H7 (cell line): ENCODE measurements at regions not wholly inside any gene's neighbourhood (a gene's known extent, or its start where the extent isn't known, plus 50 kb on each side); places are given as distances from the start of the nearest gene placed in this dataset.
A peak's percentile ranks its signal among the peaks of the same experiment; 100 is the strongest.

Source experiments
- DNase-seq: peaks from one replicate; pipeline ENCODE4 v3.0.0; 2012
- H3K27me3 ChIP-seq: 2 replicates; pipeline ENCODE4 v1.6.0; 2011; ENCODE audit warnings: mild to moderate bottlenecking, low read length; ENCODE audit not compliant: control insufficient read depth, insufficient read depth
- H3K36me3 ChIP-seq: replicated peaks from 2 replicates; pipeline ENCODE4 v1.5.1; 2011; ENCODE audit warnings: low read length; ENCODE audit not compliant: control insufficient read depth, insufficient read depth
- H3K4me3 ChIP-seq: 2 replicates; pipeline ENCODE4 v1.5.1; 2011; ENCODE audit warnings: low read depth, mild to moderate bottlenecking, control low read depth, low read length, moderate library complexity; ENCODE audit not compliant: insufficient read depth

GRCh38 chr1:232878086-232878485, 72.3 kb upstream of the NTPCR start:
- no peaks in the 10 kb centered on the region; the same call in 1 of the 2 replicates for H3K27me3 ChIP-seq
- no peaks in the 10 kb centered on the region for H3K36me3 ChIP-seq
- no peak for DNase-seq
- no peak overlapping the region for H3K4me3 ChIP-seq

- Histone ChIP-seq H3K36me3 (no peaks in the 10 kb centered on the region), H3K27me3 (no peaks in the 10 kb centered on the region), H3K4me3 (no peak overlapping the region)
- DNase-seq = peak; percentile 73
Observed at GRCh38 chr1:232880354-232880753, 70.1 kb upstream of the NTPCR start.

- no peak for DNase-seq
- Histone ChIP-seq H3K36me3 (no peaks in the 10 kb centered on the region), H3K4me3 (no peak overlapping the region), H3K27me3 (no peaks in the 10 kb centered on the region)
Observed at GRCh38 chr1:232883992-232884661, 66.3 kb upstream of the NTPCR start.

GRCh38 chr1:232886271-232886670, 64.1 kb upstream of the NTPCR start:
- no peak for DNase-seq
- Histone ChIP-seq H3K36me3 (no peaks in the 10 kb centered on the region), H3K4me3 (no peak overlapping the region), H3K27me3 (no peaks in the 10 kb centered on the region)

GRCh38 chr1:232890340-232890943, 60.0 kb upstream of the NTPCR start:
- DNase-seq = no peak
- H3K27me3 ChIP-seq = no peaks in the 10 kb centered on the region
- H3K4me3 ChIP-seq = no peak overlapping the region
- H3K36me3 ChIP-seq = no peaks in the 10 kb centered on the region

GRCh38 chr1:232891071-232891470, 59.3 kb upstream of the NTPCR start:
- no peaks in the 10 kb centered on the region for H3K36me3 ChIP-seq
- DNase-seq = no peak
- no peak overlapping the region for H3K4me3 ChIP-seq
- H3K27me3 ChIP-seq = no peaks in the 10 kb centered on the region

GRCh38 chr1:232891656-232892317, 58.6 kb upstream of the NTPCR start:
- DNase-seq = no peak
- Histone ChIP-seq H3K27me3 (no peaks in the 10 kb centered on the region), H3K4me3 (no peak overlapping the region), H3K36me3 (no peaks in the 10 kb centered on the region)

GRCh38 chr1:232893481-232894313, 56.7 kb upstream of the NTPCR start:
- H3K27me3 ChIP-seq = no peaks in the 10 kb centered on the region
- H3K4me3 ChIP-seq = no peak overlapping the region
- no peaks in the 10 kb centered on the region for H3K36me3 ChIP-seq
- DNase-seq = no peak

GRCh38 chr1:232894436-232894835, 56.0 kb upstream of the NTPCR start:
- Histone ChIP-seq H3K27me3 (no peaks in the 10 kb centered on the region; the same call in 1 of the 2 replicates), H3K4me3 (no peak overlapping the region), H3K36me3 (no peaks in the 10 kb centered on the region)
- no peak for DNase-seq

GRCh38 chr1:232897949-232898465, 52.4 kb upstream of the NTPCR start:
- H3K27me3 ChIP-seq = no peaks in the 10 kb centered on the region; the same call in 1 of the 2 replicates
- H3K36me3 ChIP-seq = no peaks in the 10 kb centered on the region
- H3K4me3 ChIP-seq = no peak overlapping the region
- no peak for DNase-seq

- H3K4me3 ChIP-seq = no peak overlapping the region
- no peaks in the 10 kb centered on the region; the same call in 1 of the 2 replicates for H3K27me3 ChIP-seq
- DNase-seq = no peak
- no peaks in the 10 kb centered on the region for H3K36me3 ChIP-seq
Observed at GRCh38 chr1:232899268-232899667, 51.1 kb upstream of the NTPCR start.

GRCh38 chr1:232899839-232900238, 50.6 kb upstream of the NTPCR start:
- no peaks in the 10 kb centered on the region for H3K36me3 ChIP-seq
- no peak overlapping the region for H3K4me3 ChIP-seq
- no peaks in the 10 kb centered on the region; the same call in 1 of the 2 replicates for H3K27me3 ChIP-seq
- DNase-seq = no peak
